Kidney (tissue), 13 donors: ENCODE measurements at regions not wholly inside any gene's neighbourhood (a gene's known extent, or its start where the extent isn't known, plus 50 kb on each side); places are given as distances from the start of the nearest gene placed in this dataset.

ENCODE experiments used
- DNase-seq, 5 donors: peaks; one replicate each; pipeline ENCODE4 v3.0.0-alpha.2; 2013 to 2020
- FAIRE-seq: peaks from 2 replicates; lab custom pipeline; 2012; peaks lifted over from hg19 to GRCh38; lab: Jason Lieb, UNC
- H3K27ac ChIP-seq, 2 donors: one replicate each; pipeline ENCODE4 v1.7.0; 2013; ENCODE audit warnings: low read depth in 2 of 2, low read length in 2 of 2, inconsistent platforms in 1 of 2
- H3K27me3 ChIP-seq: one replicate; pipeline ENCODE4 v1.7.1; 2013; ENCODE audit warnings: low read length, inconsistent platforms; ENCODE audit not compliant: control insufficient read depth, insufficient read depth
- H3K36me3 ChIP-seq, 3 donors: one replicate each; pipeline versions ENCODE4 v1.7.0 to v1.7.1; 2013; ENCODE audit warnings: low read length in 3 of 3, control low read depth in 1 of 3, inconsistent platforms in 1 of 3; ENCODE audit not compliant: insufficient read depth in 3 of 3, control insufficient read depth in 2 of 3
- H3K4me1 ChIP-seq, 3 donors: one replicate each; pipeline versions ENCODE4 v1.7.0 to v1.7.1; 2013; ENCODE audit warnings: low read length in 3 of 3, inconsistent platforms in 1 of 3, low read depth in 1 of 3; ENCODE audit not compliant: control insufficient read depth in 2 of 3, insufficient read depth in 2 of 3
- H3K4me3 ChIP-seq, 3 donors: one replicate each; pipeline versions ENCODE4 v1.7.0 to v1.8.1; 2013; ENCODE audit warnings: low read length in 3 of 3, control low read depth in 1 of 3, inconsistent platforms in 1 of 3
- H3K9ac ChIP-seq, 3 donors: one replicate each; pipeline versions ENCODE4 v1.7.0 to v1.7.1; 2013; ENCODE audit warnings: low read length in 3 of 3, control low read depth in 1 of 3, inconsistent platforms in 1 of 3
- H3K9me3 ChIP-seq, 3 donors: one replicate each; pipeline versions ENCODE4 v1.7.0 to v1.7.1; 2013; ENCODE audit warnings: low read length in 3 of 3, control low read depth in 1 of 3, inconsistent platforms in 1 of 3; ENCODE audit not compliant: control insufficient read depth in 2 of 3, insufficient read depth in 1 of 3
- intact Hi-C: fragments of 100-400 bp; cut with DNase I; formaldehyde crosslinking; loops from one replicate; pipeline ENCODE4 v1.11.1; 2022
- TF ChIP-seq, protein P1 (sequence below): IDR thresholded peaks from 3 replicates; pipeline ENCODE4 v1.5.1; 2012; ENCODE audit warnings: mild to moderate bottlenecking, moderate library complexity, borderline replicate concordance; ENCODE audit not compliant: insufficient read depth; ENCODE audit errors: extremely low read depth
- donor health status: control.
- donor health status: control.
- donor health status: control.
- donor health status: control.
- donor health status: control.
- donor health status: DM: yes; HTN: yes; CAD: no.
- donor health status: Normal renal cell carcinoma (clear cell type).

DNA sequence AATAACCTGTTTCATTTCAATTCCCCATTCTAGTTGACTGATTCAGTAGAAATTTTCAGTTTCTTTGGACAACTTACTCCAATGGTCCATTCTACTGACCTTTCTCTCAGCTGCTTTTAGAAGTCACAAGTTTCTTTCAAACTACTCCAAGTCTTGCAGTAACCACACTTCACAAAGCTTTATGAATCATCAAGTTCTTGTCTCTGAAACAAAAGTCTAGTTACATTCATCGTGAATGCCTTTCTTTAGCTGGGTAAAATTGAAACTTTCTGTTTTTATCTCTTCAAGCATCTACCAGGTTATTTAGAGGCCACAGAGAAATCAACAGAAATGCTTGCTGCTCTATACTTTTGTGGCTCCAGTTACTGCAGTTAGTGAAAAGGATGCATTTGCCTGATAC, 405.4 kb downstream of the TMEM232 start:
- DNase-seq (no peak), FAIRE-seq (no peak)
- Histone ChIP-seq H3K27me3 (no peaks in the 10 kb centered on the region), H3K4me1 (no peaks in the 10 kb centered on the region), H3K27ac (no peak overlapping the region), H3K4me3 (no peak overlapping the region), H3K9me3 (no peaks in the 10 kb centered on the region), H3K36me3 (no peaks in the 10 kb centered on the region), H3K9ac (no peak overlapping the region)
- intact Hi-C loops, result no loop called here
- TF ChIP-seq, protein P1, sequence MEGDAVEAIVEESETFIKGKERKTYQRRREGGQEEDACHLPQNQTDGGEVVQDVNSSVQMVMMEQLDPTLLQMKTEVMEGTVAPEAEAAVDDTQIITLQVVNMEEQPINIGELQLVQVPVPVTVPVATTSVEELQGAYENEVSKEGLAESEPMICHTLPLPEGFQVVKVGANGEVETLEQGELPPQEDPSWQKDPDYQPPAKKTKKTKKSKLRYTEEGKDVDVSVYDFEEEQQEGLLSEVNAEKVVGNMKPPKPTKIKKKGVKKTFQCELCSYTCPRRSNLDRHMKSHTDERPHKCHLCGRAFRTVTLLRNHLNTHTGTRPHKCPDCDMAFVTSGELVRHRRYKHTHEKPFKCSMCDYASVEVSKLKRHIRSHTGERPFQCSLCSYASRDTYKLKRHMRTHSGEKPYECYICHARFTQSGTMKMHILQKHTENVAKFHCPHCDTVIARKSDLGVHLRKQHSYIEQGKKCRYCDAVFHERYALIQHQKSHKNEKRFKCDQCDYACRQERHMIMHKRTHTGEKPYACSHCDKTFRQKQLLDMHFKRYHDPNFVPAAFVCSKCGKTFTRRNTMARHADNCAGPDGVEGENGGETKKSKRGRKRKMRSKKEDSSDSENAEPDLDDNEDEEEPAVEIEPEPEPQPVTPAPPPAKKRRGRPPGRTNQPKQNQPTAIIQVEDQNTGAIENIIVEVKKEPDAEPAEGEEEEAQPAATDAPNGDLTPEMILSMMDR, result no peak

- TF ChIP-seq, protein P1, result no peak
- DNase-seq, result no peak
- Histone ChIP-seq H3K9ac (no peak overlapping the region), H3K9me3 (no peaks in the 10 kb centered on the region), H3K27ac (no peak overlapping the region), H3K36me3 (no peaks in the 10 kb centered on the region), H3K4me1 (no peaks in the 10 kb centered on the region), H3K4me3 (no peak overlapping the region), H3K27me3 (no peaks in the 10 kb centered on the region)
- intact Hi-C loops, result no loop called here
- FAIRE-seq, result no peak
These were observed 403.1 kb downstream of the TMEM232 start for GRCh38 chr5:110323357-110323756.

DNA sequence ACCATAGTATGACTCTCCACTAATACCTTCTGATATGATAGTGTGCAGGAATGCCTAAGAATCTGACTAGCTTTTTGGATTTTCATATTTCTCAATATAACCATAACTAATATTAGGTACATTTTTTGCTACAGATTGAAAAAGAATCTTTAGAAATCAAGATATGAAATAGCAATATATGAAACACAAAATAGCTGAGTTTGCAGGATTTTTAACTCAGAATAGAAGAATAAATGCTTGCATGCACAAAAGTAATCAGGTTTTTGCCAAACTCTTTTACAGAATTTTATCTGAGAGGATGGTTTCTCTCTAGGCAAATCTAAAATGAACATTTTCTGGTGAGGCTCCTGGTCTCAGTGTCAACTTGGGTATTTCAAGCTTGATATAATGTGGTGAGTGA, 402.6 kb downstream of the TMEM232 start:
- H3K4me3 ChIP-seq, result no peak overlapping the region
- no peaks in the 10 kb centered on the region for H3K4me1 ChIP-seq
- no peaks in the 10 kb centered on the region for H3K27me3 ChIP-seq
- no peak for DNase-seq
- TF ChIP-seq, protein P1, result no peak
- no peak for FAIRE-seq
- no peaks in the 10 kb centered on the region for H3K9me3 ChIP-seq
- H3K36me3 ChIP-seq, result no peaks in the 10 kb centered on the region
- H3K27ac ChIP-seq, result no peak overlapping the region
- intact Hi-C loops, result no loop called here
- H3K9ac ChIP-seq, result no peak overlapping the region

GRCh38 chr5:110324876-110325275, 401.6 kb downstream of the TMEM232 start:
- Histone ChIP-seq H3K4me3 (no peak overlapping the region), H3K9me3 (no peaks in the 10 kb centered on the region), H3K36me3 (no peaks in the 10 kb centered on the region), H3K27me3 (no peaks in the 10 kb centered on the region), H3K27ac (no peak overlapping the region), H3K4me1 (no peaks in the 10 kb centered on the region), H3K9ac (no peak overlapping the region)
- FAIRE-seq (no peak), DNase-seq (no peak)
- TF ChIP-seq, protein P1, result no peak
- intact Hi-C loops, result no loop called here
